Prostate gland (tissue), 2 donors: ENCODE measurements at regions not wholly inside any gene's neighbourhood (a gene's known extent, or its start where the extent isn't known, plus 50 kb on each side); places are given as distances from the start of the nearest gene placed in this dataset.

Source experiments
- POLR2A ChIP-seq: fragments of 450-650 bp; IDR thresholded peaks from one replicate; pipeline ENCODE4 v1.6.1; 2016; ENCODE audit warnings: antibody characterized with exemption, mild to moderate bottlenecking
- POLR2AphosphoS5 ChIP-seq: sonication (generic); formaldehyde crosslinking; IDR thresholded peaks from one replicate; pipeline ENCODE4 v1.6.1; 2017; ENCODE audit warnings: antibody characterized with exemption
- TF ChIP-seq, protein P1 (sequence below), 4 experiments: fragments of 200-600 bp in 2 of 4; fragments of 450-650 bp in 2 of 4; sonication (generic) in 2 of 4; IDR thresholded peaks; 1 replicate in 3 of 4; 2 replicates in 1 of 4; pipeline ENCODE4 v1.5.1; 2016 to 2019; ENCODE audit warnings: antibody characterized with exemption in 4 of 4, mild to moderate bottlenecking in 2 of 4, moderate library complexity in 2 of 4

DNA sequence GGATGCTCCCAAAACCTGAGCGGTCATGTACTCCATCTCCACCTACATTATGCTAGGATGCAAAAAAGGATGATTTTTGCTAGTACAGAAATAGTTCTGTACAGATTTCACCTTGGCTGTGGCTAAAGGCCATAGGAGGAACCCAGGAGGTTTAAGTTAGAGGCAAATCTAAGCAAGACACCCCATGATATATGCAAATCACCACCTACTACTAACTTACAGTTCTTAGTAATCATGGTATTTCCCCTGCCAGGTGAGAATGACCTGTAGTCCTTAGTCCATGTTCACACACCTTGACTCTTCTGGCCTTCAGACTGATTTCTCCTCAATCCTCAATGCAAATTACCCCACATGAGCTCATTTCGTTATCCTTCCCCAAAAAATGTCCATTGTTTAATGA lies 154.2 kb downstream of the IMPG2 start:
- TF ChIP-seq, protein P1, sequence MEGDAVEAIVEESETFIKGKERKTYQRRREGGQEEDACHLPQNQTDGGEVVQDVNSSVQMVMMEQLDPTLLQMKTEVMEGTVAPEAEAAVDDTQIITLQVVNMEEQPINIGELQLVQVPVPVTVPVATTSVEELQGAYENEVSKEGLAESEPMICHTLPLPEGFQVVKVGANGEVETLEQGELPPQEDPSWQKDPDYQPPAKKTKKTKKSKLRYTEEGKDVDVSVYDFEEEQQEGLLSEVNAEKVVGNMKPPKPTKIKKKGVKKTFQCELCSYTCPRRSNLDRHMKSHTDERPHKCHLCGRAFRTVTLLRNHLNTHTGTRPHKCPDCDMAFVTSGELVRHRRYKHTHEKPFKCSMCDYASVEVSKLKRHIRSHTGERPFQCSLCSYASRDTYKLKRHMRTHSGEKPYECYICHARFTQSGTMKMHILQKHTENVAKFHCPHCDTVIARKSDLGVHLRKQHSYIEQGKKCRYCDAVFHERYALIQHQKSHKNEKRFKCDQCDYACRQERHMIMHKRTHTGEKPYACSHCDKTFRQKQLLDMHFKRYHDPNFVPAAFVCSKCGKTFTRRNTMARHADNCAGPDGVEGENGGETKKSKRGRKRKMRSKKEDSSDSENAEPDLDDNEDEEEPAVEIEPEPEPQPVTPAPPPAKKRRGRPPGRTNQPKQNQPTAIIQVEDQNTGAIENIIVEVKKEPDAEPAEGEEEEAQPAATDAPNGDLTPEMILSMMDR (IDR thresholded peaks at IDR 0.05): no peak
- TF ChIP-seq POLR2AphosphoS5 (no peak), POLR2A (no peak)
